H1 (cell line): ENCODE measurements at regions not wholly inside any gene's neighbourhood (a gene's known extent, or its start where the extent isn't known, plus 50 kb on each side); places are given as distances from the start of the nearest gene placed in this dataset.

Experiments used
- BCL11A ChIP-seq, 2 experiments: IDR thresholded peaks; one replicate each; pipeline ENCODE4 v1.6.1; 2011; ENCODE audit warnings: low read depth in 2 of 2, low read length in 2 of 2, mild to moderate bottlenecking in 2 of 2
- CBX8 ChIP-seq: fragments of 300-800, 300-1000 bp; sonication (generic); IDR thresholded peaks from 2 replicates; pipeline ENCODE4 v1.7.1; 2016; ENCODE audit warnings: low read depth, low read length, borderline replicate concordance
- CHD1 ChIP-seq: IDR thresholded peaks from 2 replicates; pipeline ENCODE4 v1.6.1; 2012; ENCODE audit warnings: low read depth, low read length, improper control_type of control experiment
- FOSL1 ChIP-seq: IDR thresholded peaks from 2 replicates; pipeline ENCODE4 v1.6.1; 2011; ENCODE audit warnings: mild to moderate bottlenecking, low read depth, low read length, moderate library complexity; ENCODE audit not compliant: insufficient read depth
- KDM4A ChIP-seq: IDR thresholded peaks from one replicate; pipeline ENCODE4 v1.7.1; 2012; ENCODE audit warnings: low read depth, mild to moderate bottlenecking, moderate library complexity, low read length, inconsistent platforms; ENCODE audit not compliant: severe bottlenecking
- POLR2A ChIP-seq, 2 experiments: IDR thresholded peaks; 1 replicate in 1 of 2; 2 replicates in 1 of 2; pipeline ENCODE4 v1.6.1; 2011; ENCODE audit warnings: low read depth in 2 of 2, low read length in 2 of 2, mild to moderate bottlenecking in 2 of 2; ENCODE audit errors: control extremely low read depth in 1 of 2
- RFX5 ChIP-seq: IDR thresholded peaks from 2 replicates; pipeline ENCODE4 v1.6.1; 2011; ENCODE audit warnings: low read depth, low read length, improper control_type of control experiment, borderline replicate concordance
- SRF ChIP-seq: IDR thresholded peaks from 2 replicates; pipeline ENCODE4 v1.6.1; 2011; ENCODE audit warnings: mild to moderate bottlenecking, low read depth, low read length, moderate library complexity
- ZNF274 ChIP-seq: IDR thresholded peaks from 2 replicates; pipeline ENCODE4 v1.7.0; 2012; ENCODE audit warnings: low read length, borderline replicate concordance; ENCODE audit errors: extremely low read depth
- TF ChIP-seq, protein P1 (sequence below): fragments of 300-600 bp; sonication (generic); IDR thresholded peaks from 2 replicates; pipeline ENCODE4 v1.7.1; 2012; ENCODE audit warnings: low read length, moderate library complexity, mild to moderate bottlenecking, inconsistent platforms; ENCODE audit not compliant: insufficient replicate concordance
- TF ChIP-seq, protein P2 (sequence below): IDR thresholded peaks from 2 replicates; pipeline ENCODE4 v1.6.1; 2011; ENCODE audit warnings: low read depth, mild to moderate bottlenecking, low read length; ENCODE audit not compliant: insufficient read depth

DNA sequence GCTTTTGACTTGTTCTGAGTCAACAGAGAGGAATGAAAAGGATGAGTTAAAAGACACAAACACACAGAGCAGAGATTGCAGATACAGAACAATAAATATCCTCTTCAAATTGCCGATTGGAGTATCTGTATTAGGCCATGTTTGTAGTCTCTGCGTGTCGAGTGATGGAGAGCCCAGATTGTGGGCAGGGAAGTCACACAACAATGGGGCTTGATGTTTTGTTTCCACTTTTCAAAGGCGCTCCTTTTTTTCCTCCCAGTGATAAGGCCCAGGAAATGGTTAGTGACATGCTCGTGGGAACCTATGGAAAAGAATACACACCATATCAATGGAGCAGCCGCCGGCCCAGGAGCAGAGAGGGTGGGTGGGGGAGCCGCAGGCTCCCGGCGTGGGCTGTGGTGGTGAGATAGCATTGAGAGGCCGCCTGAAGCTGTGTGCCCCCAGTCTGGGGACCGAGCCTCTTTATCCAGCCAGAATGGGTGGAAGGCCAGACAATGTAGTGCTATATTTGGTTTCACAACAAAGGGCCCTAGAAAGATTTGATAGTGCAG lies 555.9 kb downstream of the INSC start (continued):
- TF ChIP-seq, protein P1, sequence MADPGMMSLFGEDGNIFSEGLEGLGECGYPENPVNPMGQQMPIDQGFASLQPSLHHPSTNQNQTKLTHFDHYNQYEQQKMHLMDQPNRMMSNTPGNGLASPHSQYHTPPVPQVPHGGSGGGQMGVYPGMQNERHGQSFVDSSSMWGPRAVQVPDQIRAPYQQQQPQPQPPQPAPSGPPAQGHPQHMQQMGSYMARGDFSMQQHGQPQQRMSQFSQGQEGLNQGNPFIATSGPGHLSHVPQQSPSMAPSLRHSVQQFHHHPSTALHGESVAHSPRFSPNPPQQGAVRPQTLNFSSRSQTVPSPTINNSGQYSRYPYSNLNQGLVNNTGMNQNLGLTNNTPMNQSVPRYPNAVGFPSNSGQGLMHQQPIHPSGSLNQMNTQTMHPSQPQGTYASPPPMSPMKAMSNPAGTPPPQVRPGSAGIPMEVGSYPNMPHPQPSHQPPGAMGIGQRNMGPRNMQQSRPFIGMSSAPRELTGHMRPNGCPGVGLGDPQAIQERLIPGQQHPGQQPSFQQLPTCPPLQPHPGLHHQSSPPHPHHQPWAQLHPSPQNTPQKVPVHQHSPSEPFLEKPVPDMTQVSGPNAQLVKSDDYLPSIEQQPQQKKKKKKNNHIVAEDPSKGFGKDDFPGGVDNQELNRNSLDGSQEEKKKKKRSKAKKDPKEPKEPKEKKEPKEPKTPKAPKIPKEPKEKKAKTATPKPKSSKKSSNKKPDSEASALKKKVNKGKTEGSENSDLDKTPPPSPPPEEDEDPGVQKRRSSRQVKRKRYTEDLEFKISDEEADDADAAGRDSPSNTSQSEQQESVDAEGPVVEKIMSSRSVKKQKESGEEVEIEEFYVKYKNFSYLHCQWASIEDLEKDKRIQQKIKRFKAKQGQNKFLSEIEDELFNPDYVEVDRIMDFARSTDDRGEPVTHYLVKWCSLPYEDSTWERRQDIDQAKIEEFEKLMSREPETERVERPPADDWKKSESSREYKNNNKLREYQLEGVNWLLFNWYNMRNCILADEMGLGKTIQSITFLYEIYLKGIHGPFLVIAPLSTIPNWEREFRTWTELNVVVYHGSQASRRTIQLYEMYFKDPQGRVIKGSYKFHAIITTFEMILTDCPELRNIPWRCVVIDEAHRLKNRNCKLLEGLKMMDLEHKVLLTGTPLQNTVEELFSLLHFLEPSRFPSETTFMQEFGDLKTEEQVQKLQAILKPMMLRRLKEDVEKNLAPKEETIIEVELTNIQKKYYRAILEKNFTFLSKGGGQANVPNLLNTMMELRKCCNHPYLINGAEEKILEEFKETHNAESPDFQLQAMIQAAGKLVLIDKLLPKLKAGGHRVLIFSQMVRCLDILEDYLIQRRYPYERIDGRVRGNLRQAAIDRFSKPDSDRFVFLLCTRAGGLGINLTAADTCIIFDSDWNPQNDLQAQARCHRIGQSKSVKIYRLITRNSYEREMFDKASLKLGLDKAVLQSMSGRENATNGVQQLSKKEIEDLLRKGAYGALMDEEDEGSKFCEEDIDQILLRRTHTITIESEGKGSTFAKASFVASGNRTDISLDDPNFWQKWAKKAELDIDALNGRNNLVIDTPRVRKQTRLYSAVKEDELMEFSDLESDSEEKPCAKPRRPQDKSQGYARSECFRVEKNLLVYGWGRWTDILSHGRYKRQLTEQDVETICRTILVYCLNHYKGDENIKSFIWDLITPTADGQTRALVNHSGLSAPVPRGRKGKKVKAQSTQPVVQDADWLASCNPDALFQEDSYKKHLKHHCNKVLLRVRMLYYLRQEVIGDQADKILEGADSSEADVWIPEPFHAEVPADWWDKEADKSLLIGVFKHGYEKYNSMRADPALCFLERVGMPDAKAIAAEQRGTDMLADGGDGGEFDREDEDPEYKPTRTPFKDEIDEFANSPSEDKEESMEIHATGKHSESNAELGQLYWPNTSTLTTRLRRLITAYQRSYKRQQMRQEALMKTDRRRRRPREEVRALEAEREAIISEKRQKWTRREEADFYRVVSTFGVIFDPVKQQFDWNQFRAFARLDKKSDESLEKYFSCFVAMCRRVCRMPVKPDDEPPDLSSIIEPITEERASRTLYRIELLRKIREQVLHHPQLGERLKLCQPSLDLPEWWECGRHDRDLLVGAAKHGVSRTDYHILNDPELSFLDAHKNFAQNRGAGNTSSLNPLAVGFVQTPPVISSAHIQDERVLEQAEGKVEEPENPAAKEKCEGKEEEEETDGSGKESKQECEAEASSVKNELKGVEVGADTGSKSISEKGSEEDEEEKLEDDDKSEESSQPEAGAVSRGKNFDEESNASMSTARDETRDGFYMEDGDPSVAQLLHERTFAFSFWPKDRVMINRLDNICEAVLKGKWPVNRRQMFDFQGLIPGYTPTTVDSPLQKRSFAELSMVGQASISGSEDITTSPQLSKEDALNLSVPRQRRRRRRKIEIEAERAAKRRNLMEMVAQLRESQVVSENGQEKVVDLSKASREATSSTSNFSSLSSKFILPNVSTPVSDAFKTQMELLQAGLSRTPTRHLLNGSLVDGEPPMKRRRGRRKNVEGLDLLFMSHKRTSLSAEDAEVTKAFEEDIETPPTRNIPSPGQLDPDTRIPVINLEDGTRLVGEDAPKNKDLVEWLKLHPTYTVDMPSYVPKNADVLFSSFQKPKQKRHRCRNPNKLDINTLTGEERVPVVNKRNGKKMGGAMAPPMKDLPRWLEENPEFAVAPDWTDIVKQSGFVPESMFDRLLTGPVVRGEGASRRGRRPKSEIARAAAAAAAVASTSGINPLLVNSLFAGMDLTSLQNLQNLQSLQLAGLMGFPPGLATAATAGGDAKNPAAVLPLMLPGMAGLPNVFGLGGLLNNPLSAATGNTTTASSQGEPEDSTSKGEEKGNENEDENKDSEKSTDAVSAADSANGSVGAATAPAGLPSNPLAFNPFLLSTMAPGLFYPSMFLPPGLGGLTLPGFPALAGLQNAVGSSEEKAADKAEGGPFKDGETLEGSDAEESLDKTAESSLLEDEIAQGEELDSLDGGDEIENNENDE = no peak
- TF ChIP-seq, protein P2, sequence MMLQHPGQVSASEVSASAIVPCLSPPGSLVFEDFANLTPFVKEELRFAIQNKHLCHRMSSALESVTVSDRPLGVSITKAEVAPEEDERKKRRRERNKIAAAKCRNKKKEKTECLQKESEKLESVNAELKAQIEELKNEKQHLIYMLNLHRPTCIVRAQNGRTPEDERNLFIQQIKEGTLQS = no peak
- no peak for TF ChIP-seq SRF
- TF ChIP-seq ZNF274 = no peak
- no peak for TF ChIP-seq RFX5
- TF ChIP-seq FOSL1 = no peak
- no peak for TF ChIP-seq KDM4A
- TF ChIP-seq CHD1 = no peak
- TF ChIP-seq BCL11A (IDR thresholded peaks at IDR 0.05; ENCODE audit: low read depth in 2 of 2, low read length in 2 of 2) = no peak
- no peak for TF ChIP-seq POLR2A (IDR thresholded peaks at IDR 0.05; ENCODE audit: control extremely low read depth in 1 of 2, low read depth in 2 of 2, low read length in 2 of 2)
- no peak for TF ChIP-seq CBX8
